Esophagus squamous epithelium (tissue), 5 donors: ENCODE measurements at regions not wholly inside any gene's neighbourhood (a gene's known extent, or its start where the extent isn't known, plus 50 kb on each side); places are given as distances from the start of the nearest gene placed in this dataset.

Experiments used
- DNase-seq: peaks from one replicate; lab custom pipeline; 2025; lab: John Stamatoyannopoulos, UW
- H3K27ac ChIP-seq, 4 donors: fragments of 200-600 bp; sonication (generic); one replicate each; pipeline ENCODE4 v1.5.1; 2016 to 2019; ENCODE audit warnings: mild to moderate bottlenecking in 1 of 4
- H3K27me3 ChIP-seq, 4 donors: fragments of 200-600 bp; sonication (generic); 1 replicate in 3 of 4; 2 replicates in 1 of 4; pipeline versions ENCODE4 v1.5.1 to v1.6.0; 2017 to 2021; ENCODE audit warnings: antibody characterized with exemption in 1 of 4
- H3K36me3 ChIP-seq, 3 donors: fragments of 200-600 bp; sonication (generic); one replicate each; pipeline ENCODE4 v1.5.1; 2016 to 2019
- H3K4me1 ChIP-seq, 3 donors: fragments of 200-600 bp; sonication (generic); one replicate each; pipeline ENCODE4 v1.5.1; 2017 to 2019
- H3K4me3 ChIP-seq, 4 donors: fragments of 200-600 bp; sonication (generic); 1 replicate in 3 of 4; 2 replicates in 1 of 4; pipeline ENCODE4 v1.5.1; 2016 to 2019; ENCODE audit warnings: mild to moderate bottlenecking in 2 of 4, moderate library complexity in 1 of 4
- H3K9me3 ChIP-seq, 3 donors: fragments of 200-600 bp; sonication (generic); one replicate each; pipeline ENCODE4 v1.5.1; 2016 to 2019
- CTCF ChIP-seq, 6 experiments: fragments of 450-650 bp in 4 of 6; fragments of 200-600 bp in 2 of 6; sonication (generic) in 2 of 6; IDR thresholded peaks; one replicate each; pipeline ENCODE4 v1.5.1; 2016 to 2019; ENCODE audit warnings: antibody characterized with exemption in 6 of 6, mild to moderate bottlenecking in 4 of 6, moderate library complexity in 4 of 6
- POLR2A ChIP-seq, 4 donors: fragments of 450-650 bp; IDR thresholded peaks; one replicate each; pipeline ENCODE4 v1.6.1; 2017; ENCODE audit warnings: antibody characterized with exemption in 4 of 4, mild to moderate bottlenecking in 4 of 4, moderate library complexity in 3 of 4
- WGBS, 2 donors: methylation state at CpG; one replicate each; pipeline ENCODE4 v1.1.5; 2018; 5-methylcytosine and 5-hydroxymethylcytosine counted together
- intact Hi-C: fragments of 100-400 bp; cut with DNase I; formaldehyde crosslinking; loops from one replicate; pipeline ENCODE4 v1.15.0; 2022
- donor health status: DM: yes; HTN: yes; CAD: no.

DNA sequence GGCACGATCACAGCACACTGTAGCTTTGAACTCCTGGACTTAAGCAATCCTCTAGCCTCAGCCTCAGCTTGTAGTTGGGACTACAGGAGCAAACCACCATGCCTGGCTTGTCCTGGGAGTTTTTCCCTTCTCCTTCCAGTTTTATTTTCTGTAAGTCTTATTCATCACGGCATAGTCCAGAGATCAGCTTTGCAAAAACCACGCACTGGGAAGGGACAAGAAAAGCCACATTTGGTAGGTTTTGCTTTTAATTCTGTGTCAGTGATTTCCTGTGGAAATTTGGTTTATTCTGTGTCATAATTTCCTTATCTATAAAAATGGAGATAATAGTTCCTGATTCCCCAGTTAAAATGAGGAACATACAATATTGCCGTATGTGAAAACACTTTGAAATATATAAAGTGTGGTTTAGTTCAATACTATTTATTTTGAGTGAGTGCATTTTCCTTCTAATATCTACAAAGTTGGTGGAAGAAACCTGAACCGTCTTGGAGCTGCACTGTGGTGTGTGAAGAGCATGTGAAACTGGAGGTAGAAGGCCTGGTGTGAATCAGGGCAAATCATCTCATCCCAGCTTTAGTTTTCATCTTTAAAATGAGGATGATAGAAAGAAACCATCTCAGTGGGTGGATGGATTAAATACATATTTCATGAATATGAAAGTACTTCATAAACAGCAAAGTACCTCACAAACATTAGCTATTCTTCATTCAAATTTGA is 92.8 kb upstream of the ELL2 start:
- Histone ChIP-seq H3K4me1 (peaks cover 0 to 25% (median 0%) of the 10 kb centered on the region in 3 donors), H3K27me3 (no peaks in the 10 kb centered on the region), H3K36me3 (no peaks in the 10 kb centered on the region), H3K9me3 (no peaks in the 10 kb centered on the region), H3K27ac (no peak overlapping the region), H3K4me3 (no peak overlapping the region)
- DNase-seq: no peak
- TF ChIP-seq CTCF (IDR thresholded peaks at IDR 0.05) (no peak), POLR2A (IDR thresholded peaks at IDR 0.05) (no peak)
- intact Hi-C loops: no loop called here
- WGBS, 2 donors: 82% methylated on average over 5 of the region's 5 CpGs

- WGBS, 2 donors: 71 to 78% methylated on average over 3 of the region's 3 CpGs
- no peak for DNase-seq
- no peak overlapping the region for H3K27ac ChIP-seq
- intact Hi-C loops: no loop called here
- H3K9me3 ChIP-seq: no peaks in the 10 kb centered on the region
- H3K36me3 ChIP-seq: no peaks in the 10 kb centered on the region
- no peaks in the 10 kb centered on the region for H3K27me3 ChIP-seq
- no peak overlapping the region for H3K4me3 ChIP-seq
- H3K4me1 ChIP-seq: peaks cover 0 to 25% (median 0%) of the 10 kb centered on the region in 3 donors
- TF ChIP-seq CTCF (IDR thresholded peaks at IDR 0.05): no peak
- no peak for TF ChIP-seq POLR2A (IDR thresholded peaks at IDR 0.05)
Measured at GRCh38 chr5:96053063-96053735, 91.5 kb upstream of the ELL2 start.

GRCh38 chr5:96052374-96052773 is 90.7 kb upstream of the ELL2 start:
- Histone ChIP-seq H3K9me3 (no peaks in the 10 kb centered on the region), H3K36me3 (no peaks in the 10 kb centered on the region), H3K27ac (no peak overlapping the region), H3K4me3 (no peak overlapping the region), H3K27me3 (no peaks in the 10 kb centered on the region), H3K4me1 (peaks cover 0 to 25% (median 0%) of the 10 kb centered on the region in 3 donors)
- TF ChIP-seq POLR2A (IDR thresholded peaks at IDR 0.05) (no peak), CTCF (IDR thresholded peaks at IDR 0.05) (no peak)
- intact Hi-C loops: no loop called here
- 92 to 94% methylated on average over 1 of the region's 1 CpG for WGBS, 2 donors
- no peak for DNase-seq

DNA sequence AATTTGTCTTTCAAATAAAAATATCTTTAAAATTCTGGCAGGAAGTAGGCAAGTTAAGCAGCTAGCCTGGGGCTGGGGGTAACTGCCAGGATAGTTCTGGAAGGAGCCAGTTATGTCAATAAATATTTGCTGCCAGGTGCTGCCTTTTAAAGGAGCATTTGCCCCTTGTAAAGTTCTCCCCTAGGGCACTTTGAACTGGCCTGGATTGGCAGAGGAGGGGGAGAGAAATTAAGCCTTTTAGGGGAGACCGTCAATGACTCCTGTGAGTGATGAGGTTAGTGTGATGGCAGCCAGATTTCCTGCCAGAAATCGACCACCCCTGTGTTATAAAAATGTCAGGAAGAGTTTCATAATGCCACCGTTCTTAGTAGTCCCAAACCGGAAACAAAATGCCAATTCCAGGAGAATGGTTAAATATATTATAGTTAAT is 89.8 kb upstream of the ELL2 start:
- H3K4me3 ChIP-seq: no peak overlapping the region
- DNase-seq: no peak
- no peaks in the 10 kb centered on the region for H3K36me3 ChIP-seq
- intact Hi-C loops: no loop called here
- no peak overlapping the region for H3K27ac ChIP-seq
- H3K27me3 ChIP-seq: no peaks in the 10 kb centered on the region
- H3K4me1 ChIP-seq: peaks cover 0 to 25% (median 0%) of the 10 kb centered on the region in 3 donors
- H3K9me3 ChIP-seq: no peaks in the 10 kb centered on the region
- WGBS, 2 donors: 22 to 45% methylated on average over 4 of the region's 4 CpGs
- TF ChIP-seq CTCF (IDR thresholded peaks at IDR 0.05) (no peak), POLR2A (IDR thresholded peaks at IDR 0.05) (no peak)

DNA sequence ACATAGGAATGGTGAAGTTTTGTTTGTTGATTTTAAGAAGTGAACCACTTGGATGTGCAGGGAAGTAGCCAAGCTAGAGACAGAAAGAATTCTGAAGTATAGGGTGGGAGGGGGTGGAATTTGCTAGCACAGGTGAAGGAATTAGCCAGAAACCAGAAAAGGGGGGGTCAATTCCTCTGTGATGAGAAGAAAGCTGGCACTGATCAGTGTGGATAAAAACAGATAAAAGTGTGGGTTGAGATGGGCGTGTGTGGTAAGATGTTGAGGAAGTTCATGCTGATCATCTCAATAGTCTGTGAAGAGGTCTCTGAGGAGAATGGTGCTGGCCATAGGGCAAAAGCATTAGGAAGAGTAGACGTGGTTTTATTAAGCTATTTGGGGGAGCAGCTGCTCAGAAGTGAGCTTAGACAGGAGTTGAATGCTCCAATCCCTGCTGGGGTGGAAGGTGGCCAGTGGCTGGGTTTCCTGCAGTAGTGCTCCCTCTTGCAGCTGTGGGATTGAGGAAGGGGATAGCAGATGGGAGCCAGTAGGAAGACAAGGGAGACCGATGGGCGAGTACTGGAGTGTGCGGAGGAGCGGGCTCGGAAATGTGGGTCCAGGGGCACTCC is 88.7 kb upstream of the ELL2 start:
- DNase-seq: no peak
- WGBS, 2 donors: 80 to 85% methylated on average over 7 of the region's 7 CpGs
- Histone ChIP-seq H3K36me3 (no peaks in the 10 kb centered on the region), H3K27me3 (no peaks in the 10 kb centered on the region), H3K4me1 (peaks cover 0 to 25% (median 0%) of the 10 kb centered on the region in 3 donors), H3K27ac (no peak overlapping the region), H3K9me3 (no peaks in the 10 kb centered on the region), H3K4me3 (no peak overlapping the region)
- intact Hi-C loops: no loop called here
- no peak for TF ChIP-seq CTCF (IDR thresholded peaks at IDR 0.05)
- no peak for TF ChIP-seq POLR2A (IDR thresholded peaks at IDR 0.05)
